ENCODE measurements at regions not wholly inside any gene's neighbourhood (a gene's known extent, or its start where the extent isn't known, plus 50 kb on each side); places are given as distances from the start of the nearest gene placed in this dataset.

GRCh38 chr15:79682851-79683288, 213.9 kb downstream of the MTHFS start:
- no peak overlapping the region for H3K4me3 ChIP-seq
- DNase-seq = no peak
- peaks cover 11% of the 10 kb centered on the region for H3K4me1 ChIP-seq
- intact Hi-C loops (cut with micrococcal nuclease) = no loop called here
- no peaks in the 10 kb centered on the region for H3K9me3 ChIP-seq (replicated peaks)
- no peak overlapping the region for H3K27ac ChIP-seq (replicated peaks)
- H3K36me3 ChIP-seq = no peaks in the 10 kb centered on the region
- TF ChIP-seq CTCF (IDR thresholded peaks at IDR 0.05; ENCODE audit: borderline replicate concordance) = no peak
- H3K27me3 ChIP-seq (ENCODE audit: low read depth) = peaks cover 13% of the 10 kb centered on the region

GRCh38 chr15:79689030-79689429, 207.8 kb downstream of the MTHFS start:
- no peak for TF ChIP-seq CTCF (IDR thresholded peaks at IDR 0.05; ENCODE audit: borderline replicate concordance)
- no peak for DNase-seq
- Histone ChIP-seq H3K36me3 (no peaks in the 10 kb centered on the region), H3K27me3 (ENCODE audit: low read depth) (peaks cover 13% of the 10 kb centered on the region), H3K27ac (replicated peaks) (no peak overlapping the region), H3K4me3 (no peak overlapping the region), H3K4me1 (no peaks in the 10 kb centered on the region), H3K9me3 (replicated peaks) (peaks cover 25% of the 10 kb centered on the region)
- intact Hi-C loops (cut with micrococcal nuclease) = no loop called here

- peaks cover 26% of the 10 kb centered on the region for H3K27me3 ChIP-seq (ENCODE audit: low read depth)
- TF ChIP-seq CTCF (IDR thresholded peaks at IDR 0.05; ENCODE audit: borderline replicate concordance) = no peak
- no peaks in the 10 kb centered on the region for H3K4me1 ChIP-seq
- no peaks in the 10 kb centered on the region for H3K36me3 ChIP-seq
- DNase-seq = no peak
- no peak overlapping the region for H3K4me3 ChIP-seq
- intact Hi-C loops (cut with micrococcal nuclease) = no loop called here
- no peaks in the 10 kb centered on the region for H3K9me3 ChIP-seq (replicated peaks)
- no peak overlapping the region for H3K27ac ChIP-seq (replicated peaks)
Measured at GRCh38 chr15:79700951-79701480, 195.8 kb downstream of the MTHFS start.

GRCh38 chr15:79702621-79703020, 194.2 kb downstream of the MTHFS start:
- H3K27ac ChIP-seq (replicated peaks) = no peak overlapping the region
- no peaks in the 10 kb centered on the region for H3K4me1 ChIP-seq
- intact Hi-C loops (cut with micrococcal nuclease) = no loop called here
- H3K4me3 ChIP-seq = no peak overlapping the region
- TF ChIP-seq CTCF (IDR thresholded peaks at IDR 0.05; ENCODE audit: borderline replicate concordance) = no peak
- no peak for DNase-seq
- peaks cover 20% of the 10 kb centered on the region for H3K27me3 ChIP-seq (ENCODE audit: low read depth)
- no peaks in the 10 kb centered on the region for H3K36me3 ChIP-seq
- peaks cover 13% of the 10 kb centered on the region for H3K9me3 ChIP-seq (replicated peaks)

GRCh38 chr15:79721256-79721655, 175.6 kb downstream of the MTHFS start:
- no peak for TF ChIP-seq CTCF (IDR thresholded peaks at IDR 0.05; ENCODE audit: borderline replicate concordance)
- no peaks in the 10 kb centered on the region for H3K36me3 ChIP-seq
- peaks cover 7% of the 10 kb centered on the region for H3K27me3 ChIP-seq (ENCODE audit: low read depth)
- no peaks in the 10 kb centered on the region for H3K9me3 ChIP-seq (replicated peaks)
- H3K4me1 ChIP-seq = no peaks in the 10 kb centered on the region
- no peak overlapping the region for H3K27ac ChIP-seq (replicated peaks)
- no peak for DNase-seq
- intact Hi-C loops (cut with micrococcal nuclease) = no loop called here
- H3K4me3 ChIP-seq = no peak overlapping the region
